OCI-LY3 (cell line): ENCODE measurements at regions not wholly inside any gene's neighbourhood (a gene's known extent, or its start where the extent isn't known, plus 50 kb on each side); places are given as distances from the start of the nearest gene placed in this dataset.

Experiments used
- H2AFZ ChIP-seq: fragments of 200-600, 300-600 bp; shearing (Covaris generic); 2 replicates; pipeline ENCODE4 v1.6.0; 2014; ENCODE audit warnings: antibody characterized with exemption, low read depth, low read length
- H3K27ac ChIP-seq: fragments of 200-600, 300-600 bp; sonication (generic); 2 replicates; pipeline ENCODE4 v1.5.1; 2014; ENCODE audit warnings: mild to moderate bottlenecking, low read length, moderate library complexity, mixed read lengths
- H3K27me3 ChIP-seq: fragments of 200-600, 300-600 bp; sonication (generic); 2 replicates; pipeline ENCODE4 v1.6.1; 2014; ENCODE audit warnings: low read depth, low read length, mixed read lengths
- H3K36me3 ChIP-seq: fragments of 200-600, 300-600 bp; sonication (generic); replicated peaks from 2 replicates; pipeline ENCODE3; 2014; ENCODE audit warnings: low read depth, low read length, mixed read lengths
- H3K4me1 ChIP-seq: fragments of 300-600, 200-600 bp; sonication (generic); 2 replicates; pipeline ENCODE4 v1.6.1; 2014; ENCODE audit warnings: low read length, mixed read lengths
- H3K4me2 ChIP-seq: fragments of 200-600, 300-600 bp; sonication (generic); 2 replicates; pipeline ENCODE4 v1.6.1; 2014; ENCODE audit warnings: low read length, mixed read lengths
- H3K4me3 ChIP-seq: fragments of 300-600, 200-600 bp; sonication (generic); 2 replicates; pipeline ENCODE4 v1.5.1; 2014; ENCODE audit warnings: antibody characterized with exemption, mild to moderate bottlenecking, low read length, moderate library complexity
- H3K79me2 ChIP-seq: fragments of 300-600, 200-600 bp; shearing (Covaris generic); 2 replicates; pipeline ENCODE4 v1.6.1; 2014; ENCODE audit warnings: mild to moderate bottlenecking, low read length, mixed read lengths
- H3K9ac ChIP-seq: fragments of 300-600, 200-600 bp; shearing (Covaris generic); 2 replicates; pipeline ENCODE4 v1.6.0; 2014; ENCODE audit warnings: mild to moderate bottlenecking, low read length, moderate library complexity
- H3K9me3 ChIP-seq: fragments of 200-600, 300-600 bp; shearing (Covaris generic); 2 replicates; pipeline ENCODE4 v1.6.1; 2014; ENCODE audit warnings: low read length, mixed read lengths; ENCODE audit not compliant: insufficient read depth
- H4K20me1 ChIP-seq: fragments of 200-600, 300-600 bp; sonication (generic); 2 replicates; pipeline ENCODE4 v1.6.1; 2016; ENCODE audit warnings: low read length, mixed read lengths; ENCODE audit not compliant: insufficient read depth
- CTCF ChIP-seq: fragments of 200-600, 300-600 bp; sonication (generic); IDR thresholded peaks from 2 replicates; pipeline ENCODE4 v1.5.1; 2014; ENCODE audit warnings: antibody characterized with exemption, low read length, low read depth
- EZH2phosphoT487 ChIP-seq: fragments of 200-600 bp; shearing (Covaris generic); IDR thresholded peaks from 2 replicates; pipeline ENCODE4 v1.6.1; 2018; ENCODE audit warnings: antibody characterized with exemption, mixed run types, low read depth

GRCh38 chr3:180274536-180274935 lies 237.8 kb upstream of the PEX5L start:
- Histone ChIP-seq H4K20me1 (no peaks in the 10 kb centered on the region), H3K27me3 (no peaks in the 10 kb centered on the region), H3K79me2 (no peaks in the 10 kb centered on the region), H3K27ac (no peak overlapping the region), H3K4me3 (no peak overlapping the region), H3K9ac (no peak overlapping the region), H3K36me3 (no peaks in the 10 kb centered on the region), H3K4me1 (peaks cover 25% of the 10 kb centered on the region), H2AFZ (no peak overlapping the region), H3K4me2 (no peak overlapping the region), H3K9me3 (no peaks in the 10 kb centered on the region)
- TF ChIP-seq CTCF = no peak
- TF ChIP-seq EZH2phosphoT487 = no peak

DNA sequence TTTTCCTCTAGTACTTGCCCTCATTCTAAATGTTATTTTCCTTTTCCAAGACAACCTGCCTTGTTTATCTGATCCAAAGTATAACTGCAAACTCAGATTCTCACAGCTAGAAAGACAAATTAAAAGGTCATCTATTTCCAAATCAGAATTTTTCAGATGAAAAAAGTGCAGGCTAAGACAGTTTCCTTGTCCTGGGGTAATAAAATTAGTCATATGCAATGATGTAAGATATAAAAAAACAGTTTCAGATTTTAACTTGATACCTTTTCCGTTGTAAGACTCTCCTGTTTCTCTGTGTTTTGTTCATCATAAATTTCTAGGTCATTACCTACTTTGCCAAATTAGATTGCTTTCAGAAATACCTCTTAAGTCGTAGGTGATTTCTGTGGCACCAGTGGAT lies 238.4 kb upstream of the PEX5L start:
- H3K4me3 ChIP-seq = no peak overlapping the region
- no peaks in the 10 kb centered on the region for H3K36me3 ChIP-seq
- no peaks in the 10 kb centered on the region for H3K27me3 ChIP-seq
- no peak overlapping the region for H3K27ac ChIP-seq
- peaks cover 27% of the 10 kb centered on the region for H3K4me1 ChIP-seq
- H3K9ac ChIP-seq = no peak overlapping the region
- H3K4me2 ChIP-seq = no peak overlapping the region
- H3K9me3 ChIP-seq = no peaks in the 10 kb centered on the region
- TF ChIP-seq EZH2phosphoT487 = no peak
- no peak for TF ChIP-seq CTCF
- H2AFZ ChIP-seq = no peak overlapping the region
- H4K20me1 ChIP-seq = no peaks in the 10 kb centered on the region
- no peaks in the 10 kb centered on the region for H3K79me2 ChIP-seq

- no peaks in the 10 kb centered on the region for H3K79me2 ChIP-seq
- no peaks in the 10 kb centered on the region for H3K9me3 ChIP-seq
- TF ChIP-seq CTCF (no peak), EZH2phosphoT487 (no peak)
- H2AFZ ChIP-seq = no peak overlapping the region
- no peak overlapping the region for H3K9ac ChIP-seq
- peaks cover 27% of the 10 kb centered on the region for H3K4me1 ChIP-seq
- no peak overlapping the region for H3K4me3 ChIP-seq
- no peaks in the 10 kb centered on the region for H3K27me3 ChIP-seq
- no peaks in the 10 kb centered on the region for H4K20me1 ChIP-seq
- no peak overlapping the region for H3K27ac ChIP-seq
- H3K4me2 ChIP-seq = no peak overlapping the region
- H3K36me3 ChIP-seq = no peaks in the 10 kb centered on the region
These were observed 240.3 kb upstream of the PEX5L start for GRCh38 chr3:180277041-180277440.

DNA sequence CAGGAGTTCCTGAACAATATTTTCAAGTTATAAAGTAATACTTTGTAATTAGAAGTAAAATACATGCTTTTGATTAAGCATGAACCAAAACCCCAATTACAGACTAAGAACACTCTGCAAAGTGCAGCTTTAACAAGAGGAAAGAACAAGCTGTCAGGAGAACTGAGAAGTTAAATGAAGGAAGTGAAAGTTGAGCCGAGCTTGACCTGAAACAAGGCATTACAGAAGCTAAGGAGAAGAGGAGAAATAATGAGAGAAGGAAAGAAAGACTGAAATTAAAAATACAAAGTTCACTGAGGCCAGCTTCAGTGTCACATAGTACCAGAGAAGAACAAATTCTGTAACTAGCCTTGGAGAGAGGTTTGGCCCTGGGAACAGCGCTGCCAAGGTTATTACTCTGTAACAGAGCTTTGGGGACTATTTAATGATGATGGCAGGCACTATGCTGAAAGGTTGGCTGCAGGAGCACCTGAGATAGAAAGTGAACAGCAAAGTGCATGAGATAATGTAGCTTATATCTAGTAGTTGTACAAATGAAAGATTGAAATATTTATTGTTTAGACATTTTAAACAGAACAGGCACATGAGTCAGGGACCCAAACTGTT lies 241.9 kb upstream of the PEX5L start:
- no peak for TF ChIP-seq EZH2phosphoT487
- TF ChIP-seq CTCF = no peak
- Histone ChIP-seq H2AFZ (no peak overlapping the region), H3K4me2 (peak overlapping the region; percentile 49)

More for the DNA sequence above, 241.9 kb upstream of the PEX5L start:
- peak overlapping the region; percentile 48 for H3K27ac ChIP-seq
- H3K36me3 ChIP-seq = no peaks in the 10 kb centered on the region
- no peaks in the 10 kb centered on the region for H3K79me2 ChIP-seq
- peaks cover 27% of the 10 kb centered on the region for H3K4me1 ChIP-seq
- no peak overlapping the region; the same call in 1 of the 2 replicates for H3K4me3 ChIP-seq
- H3K9ac ChIP-seq = no peak overlapping the region
- H3K9me3 ChIP-seq = no peaks in the 10 kb centered on the region
- H3K27me3 ChIP-seq = no peaks in the 10 kb centered on the region
- no peaks in the 10 kb centered on the region for H4K20me1 ChIP-seq
